A549 (cell line): ENCODE measurements at regions not wholly inside any gene's neighbourhood (a gene's known extent, or its start where the extent isn't known, plus 50 kb on each side); places are given as distances from the start of the nearest gene placed in this dataset.
A peak's percentile ranks its signal among the peaks of the same experiment; 100 is the strongest.

Experiments
- ATAC-seq, 2 experiments: fragments of 200-7000 bp in 1 of 2; fragments of >200 bp in 1 of 2; cut with Nextera tagmentation in 1 of 2; cut with Tn5 transposase in 1 of 2; 3 replicates each; pipeline versions ENCODE4 v1.8.0 to v1.9.1; 2018 to 2020; ENCODE audit warnings: mild to moderate bottlenecking in 1 of 2, moderate library complexity in 1 of 2
- CTCF ChIA-PET: fragments of 300-600 bp; sonication (Branson Sonifier 250); formaldehyde crosslinking; extraction: SDS; loops from one replicate; lab custom pipeline; 2021; ENCODE audit warnings: antibody characterized with exemption, inconsistent platforms; lab: Yijun Ruan, JAX
- POLR2A ChIA-PET: fragments of 350-600 bp; formaldehyde crosslinking; extraction: SDS; loops from one replicate; lab custom pipeline; 2021; ENCODE audit warnings: antibody characterized with exemption, inconsistent platforms; lab: Yijun Ruan, JAX
- DNase-seq, 2 experiments: peaks; one replicate each; pipeline versions ENCODE4 v3.0.0 to v3.0.0-alpha.2; 2011 to 2016; ENCODE audit warnings: low read depth in 1 of 2, low spot score in 1 of 2
- FAIRE-seq: peaks from 2 replicates; lab custom pipeline; 2011; peaks lifted over from hg19 to GRCh38; lab: Jason Lieb, UNC
- H3K27ac ChIP-seq, 2 experiments: fragments of >200 bp; sonication (Bioruptor Twin); formaldehyde crosslinking; 3 replicates each; pipeline ENCODE4 v1.5.1; 2016 to 2017
- H3K4me1 ChIP-seq: fragments of >200 bp; sonication (Bioruptor Twin); formaldehyde crosslinking; 3 replicates; pipeline ENCODE4 v1.6.1; 2016
- H3K4me2 ChIP-seq: fragments of >200 bp; sonication (Bioruptor Twin); formaldehyde crosslinking; 3 replicates; pipeline ENCODE4 v1.6.1; 2016
- H3K4me3 ChIP-seq: fragments of >200 bp; sonication (Bioruptor Twin); formaldehyde crosslinking; 3 replicates; pipeline ENCODE4 v1.5.1; 2016
- H3K9me3 ChIP-seq: fragments of >200 bp; sonication (Bioruptor Twin); formaldehyde crosslinking; 3 replicates; pipeline ENCODE4 v1.6.1; 2016
- CBX2 ChIP-seq: fragments of 200-600 bp; sonication (generic); IDR thresholded peaks from 2 replicates; pipeline ENCODE4 v1.6.1; 2016; ENCODE audit warnings: low read depth, mild to moderate bottlenecking, borderline replicate concordance
- CBX8 ChIP-seq: fragments of 200-600 bp; sonication (generic); IDR thresholded peaks from 2 replicates; pipeline ENCODE4 v1.6.1; 2016
- CEBPB ChIP-seq, 2 experiments: fragments of >200 bp in 1 of 2; sonication (Bioruptor Twin) in 1 of 2; formaldehyde crosslinking in 1 of 2; IDR thresholded peaks; 2 replicates each; pipeline ENCODE4 v1.6.1; 2012 to 2016
- CTCF ChIP-seq: fragments of >200 bp; sonication (Bioruptor Twin); formaldehyde crosslinking; IDR thresholded peaks from 3 replicates; pipeline ENCODE4 v1.5.1; 2016
- ELK1 ChIP-seq: fragments of 150-350 bp; IDR thresholded peaks from 2 replicates; pipeline ENCODE4 v1.6.1; 2014; ENCODE audit warnings: low read depth, mild to moderate bottlenecking, low read length
- EP300 ChIP-seq, 2 experiments: fragments of >200 bp; sonication (Bioruptor Twin); formaldehyde crosslinking; IDR thresholded peaks; 2 replicates in 1 of 2; 3 replicates in 1 of 2; pipeline ENCODE4 v1.6.1; 2016 to 2017
- HDAC2 ChIP-seq: fragments of 200-600 bp; sonication (generic); IDR thresholded peaks from 2 replicates; pipeline ENCODE4 v1.6.1; 2016
- HES2 ChIP-seq: fragments of >200 bp; sonication (Bioruptor Twin); formaldehyde crosslinking; IDR thresholded peaks from 2 replicates; pipeline ENCODE4 v1.6.1; 2016
- HOXB13 ChIP-seq: fragments of 250-450 bp; sonication (Bioruptor Pico); IDR thresholded peaks from 2 replicates; pipeline ENCODE4 v1.5.0; 2020; ENCODE audit warnings: low read depth, mild to moderate bottlenecking, moderate library complexity
- JUNB ChIP-seq: fragments of >200 bp; sonication (Bioruptor Twin); formaldehyde crosslinking; IDR thresholded peaks from 2 replicates; pipeline ENCODE4 v1.6.1; 2016
- MAFK ChIP-seq: fragments of 450-650 bp; IDR thresholded peaks from 2 replicates; pipeline ENCODE4 v1.6.1; 2014; ENCODE audit not compliant: partially characterized antibody
- NR3C1 ChIP-seq: fragments of >200 bp; sonication (Bioruptor Twin); formaldehyde crosslinking; IDR thresholded peaks from 3 replicates; pipeline ENCODE4 v1.6.1; 2017
- RARB ChIP-seq: fragments of 250-450 bp; sonication (Bioruptor Pico); IDR thresholded peaks from 2 replicates; pipeline ENCODE4 v1.8.0; 2021; ENCODE audit warnings: mild to moderate bottlenecking, moderate library complexity
- RCOR1 ChIP-seq: fragments of 150-350 bp; IDR thresholded peaks from 2 replicates; pipeline ENCODE4 v1.6.1; 2014; ENCODE audit warnings: antibody characterized with exemption, low read length, low read depth
- REST ChIP-seq: fragments of 200-600 bp; sonication (generic); IDR thresholded peaks from 2 replicates; pipeline ENCODE4 v1.6.1; 2016; ENCODE audit warnings: antibody characterized with exemption, mild to moderate bottlenecking, moderate library complexity
- TP53 ChIP-seq: fragments of 250-450 bp; sonication (Bioruptor Pico); IDR thresholded peaks from 2 replicates; pipeline ENCODE4 v1.5.0; 2021; ENCODE audit warnings: mild to moderate bottlenecking, moderate library complexity
- ZC3H11A ChIP-seq: fragments of 450-650 bp; IDR thresholded peaks from 2 replicates; pipeline ENCODE4 v1.6.1; 2014; ENCODE audit warnings: antibody characterized with exemption, mild to moderate bottlenecking
- ZNF302 ChIP-seq: fragments of 250-450 bp; sonication (Bioruptor Pico); IDR thresholded peaks from 2 replicates; pipeline ENCODE4 v1.9.0; 2021; ENCODE audit warnings: inconsistent platforms, mild to moderate bottlenecking, moderate library complexity
- WGBS: methylation state at CpG from one replicate; pipeline ENCODE4 v1.1.6; 2017; ENCODE audit errors: missing lambda C conversion rate; 5-methylcytosine and 5-hydroxymethylcytosine counted together

GRCh38 chr7:27430105-27430504, 187.5 kb downstream of the EVX1 start:
- DNase-seq (no peak), ATAC-seq (no peak), FAIRE-seq (no peak)
- ChIA-PET POLR2A (no interaction called here), CTCF (interaction anchor here (1.2 kb wide), 1 partner anchor 11 kb away, joined by 4 read pairs; no protein-coding TSS in a partner anchor)
- TF ChIP-seq MAFK (peak; percentile 64), HDAC2 (no peak)
- 44% methylated on average over 2 of the region's 2 CpGs for WGBS
- no peaks in the 10 kb centered on the region; the same call in 2 of the 3 replicates for H3K4me1 ChIP-seq
- no peak overlapping the region for H3K27ac ChIP-seq
- no peaks in the 10 kb centered on the region for H3K9me3 ChIP-seq
- H3K4me2 ChIP-seq, result no peak overlapping the region
- no peak overlapping the region for H3K4me3 ChIP-seq

- POLR2A ChIA-PET, result no interaction called here
These were observed 188.9 kb downstream of the EVX1 start for GRCh38 chr7:27431465-27431864.

More at GRCh38 chr7:27431465-27431864, 188.9 kb downstream of the EVX1 start:
- Histone ChIP-seq H3K4me2 (no peak overlapping the region), H3K9me3 (no peaks in the 10 kb centered on the region), H3K4me3 (no peak overlapping the region), H3K27ac (no peak overlapping the region), H3K4me1 (no peaks in the 10 kb centered on the region)
- CTCF ChIA-PET, result no interaction called here
- 56% methylated on average over 3 of the region's 3 CpGs for WGBS
- no peak for TF ChIP-seq ZC3H11A
- TF ChIP-seq REST, result no peak
- TF ChIP-seq RARB (CRISPR knock-in tag), result no peak
- TF ChIP-seq ELK1, result no peak
- no peak for TF ChIP-seq RCOR1
- no peak for TF ChIP-seq HES2
- TF ChIP-seq HOXB13 (CRISPR knock-in tag), result no peak
- no peak for TF ChIP-seq CEBPB (IDR thresholded peaks at IDR 0.05)
- TF ChIP-seq JUNB, result no peak
- TF ChIP-seq ZNF302, result no peak
- no peak for TF ChIP-seq CTCF
- no peak for TF ChIP-seq TP53 (CRISPR knock-in tag)
- TF ChIP-seq NR3C1, result no peak
- TF ChIP-seq EP300 (IDR thresholded peaks at IDR 0.05), result no peak
- TF ChIP-seq CBX8, result no peak
- no peak for TF ChIP-seq HDAC2
- TF ChIP-seq CBX2, result no peak
- DNase-seq (no peak), ATAC-seq (no peak), FAIRE-seq (no peak)
